ENCODE measurements at regions not wholly inside any gene's neighbourhood (a gene's known extent, or its start where the extent isn't known, plus 50 kb on each side); places are given as distances from the start of the nearest gene placed in this dataset.
A peak's percentile ranks its signal among the peaks of the same experiment; 100 is the strongest.

DNA sequence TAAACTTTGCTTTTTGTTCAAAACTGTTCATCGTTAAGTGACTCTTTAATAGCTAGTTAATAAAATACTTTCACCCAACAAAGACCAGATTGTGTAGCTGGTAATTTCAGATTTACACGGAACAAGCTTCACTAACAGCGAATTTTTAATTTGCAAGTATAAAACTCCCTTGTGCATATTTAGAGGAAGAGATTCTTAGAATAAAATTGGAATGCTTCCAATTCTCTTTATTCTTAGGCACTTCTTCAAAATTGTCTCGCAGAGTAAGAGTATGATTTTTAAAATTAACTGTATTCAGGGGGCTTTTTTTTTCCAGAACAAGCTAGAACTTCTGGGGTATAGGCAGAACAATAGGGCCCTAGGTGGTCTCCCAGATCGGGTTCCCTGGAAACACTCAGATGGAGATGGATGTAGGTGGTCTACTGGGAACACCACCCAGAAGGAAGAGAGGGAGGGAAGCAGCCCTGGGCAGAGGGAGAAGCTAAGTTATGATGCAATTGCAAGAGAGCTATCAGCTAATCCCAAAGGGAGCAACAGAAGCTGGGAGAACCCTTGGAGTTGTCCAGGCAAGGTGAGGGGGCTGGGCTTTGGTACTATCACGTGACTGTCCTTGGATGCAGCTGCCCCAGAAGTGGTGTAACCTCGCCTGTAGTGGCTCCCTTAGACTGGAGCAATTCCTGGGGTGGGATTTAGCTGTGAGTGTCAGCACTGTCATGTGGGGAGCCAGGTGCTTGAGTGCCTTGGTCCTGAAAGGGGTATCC is 151.7 kb upstream of the ASB18 start:
- ChIA-PET CTCF (ENCODE audit: low intra/inter-chr PET ratio, low total read pairs) (no interaction called here), POLR2A (no interaction called here)
- FAIRE-seq, result no peak
- Histone ChIP-seq H2AFZ (ENCODE audit: low read length) (no peak overlapping the region), H3K4me2 (ENCODE audit: low read depth, low read length) (no peak overlapping the region), H3K27ac (ENCODE audit: extremely low read length, insufficient read depth, low read length) (no peak overlapping the region), H3K9me3 (ENCODE audit: low read length) (no peaks in the 10 kb centered on the region), H3K27me3 (ENCODE audit: control insufficient read depth in 1 of 2, insufficient read depth in 2 of 2, low read length in 2 of 2) (peaks cover 2% of the 10 kb centered on the region in 2 experiments; a peak in 2 of 5 replicates), H3K9ac (ENCODE audit: insufficient read depth, low read depth, low read length) (no peak overlapping the region), H3K79me2 (ENCODE audit: insufficient read depth, low read length) (no peaks in the 10 kb centered on the region), H3K4me1 (ENCODE audit: insufficient read depth, low read length) (no peaks in the 10 kb centered on the region), H3K36me3 (replicated peaks in 1 of 2; ENCODE audit: control insufficient read depth in 1 of 2, insufficient read depth in 2 of 2, low read length in 2 of 2) (no peaks in the 10 kb centered on the region), H4K20me1 (ENCODE audit: insufficient read depth, low read length) (no peaks in the 10 kb centered on the region), H3K4me3 (replicated peaks in 1 of 3; ENCODE audit: insufficient read depth in 1 of 3, low read depth in 2 of 3, low read length in 3 of 3) (no peak overlapping the region)
- WGBS (ENCODE audit: low lambda C conversion rate), result under 1% methylated on average over 7 of the region's 7 CpGs
- ATAC-seq, result no peak
- TF ChIP-seq RAD51 (IDR thresholded peaks at IDR 0.05; ENCODE audit: borderline replicate concordance) (peak; percentile 76; the same call in 1 of the 2 replicates), PCBP2 (optimal IDR thresholded peaks at IDR 0.05; ENCODE audit: low read depth, low read length, poor library complexity, severe bottlenecking) (no peak), SMAD9 (CRISPR knock-in tag; IDR thresholded peaks at IDR 0.05) (no peak)
- TF ChIP-seq, protein P1, sequence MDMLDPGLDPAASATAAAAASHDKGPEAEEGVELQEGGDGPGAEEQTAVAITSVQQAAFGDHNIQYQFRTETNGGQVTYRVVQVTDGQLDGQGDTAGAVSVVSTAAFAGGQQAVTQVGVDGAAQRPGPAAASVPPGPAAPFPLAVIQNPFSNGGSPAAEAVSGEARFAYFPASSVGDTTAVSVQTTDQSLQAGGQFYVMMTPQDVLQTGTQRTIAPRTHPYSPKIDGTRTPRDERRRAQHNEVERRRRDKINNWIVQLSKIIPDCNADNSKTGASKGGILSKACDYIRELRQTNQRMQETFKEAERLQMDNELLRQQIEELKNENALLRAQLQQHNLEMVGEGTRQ (IDR thresholded peaks at IDR 0.05; ENCODE audit: low read depth, low read length), result peak; percentile 25; the same call in 1 of the 2 replicates
- TF ChIP-seq, protein P1 (CRISPR knock-in tag; IDR thresholded peaks at IDR 0.05; ENCODE audit: borderline replicate concordance), result no peak
- no TSS peak for BruUV-seq (replicated peaks)
- intact Hi-C loops (cut with micrococcal nuclease; ENCODE audit: unreplicated experiment) (no loop called here), in situ Hi-C loops (cut with HindIII; ENCODE audit: extremely low pct_ligation_motif_present, low pct_unique_long_range_greater_than_20kb) (no loop called here)
- no peak for DNase-seq (ENCODE audit: low spot score)

DNA sequence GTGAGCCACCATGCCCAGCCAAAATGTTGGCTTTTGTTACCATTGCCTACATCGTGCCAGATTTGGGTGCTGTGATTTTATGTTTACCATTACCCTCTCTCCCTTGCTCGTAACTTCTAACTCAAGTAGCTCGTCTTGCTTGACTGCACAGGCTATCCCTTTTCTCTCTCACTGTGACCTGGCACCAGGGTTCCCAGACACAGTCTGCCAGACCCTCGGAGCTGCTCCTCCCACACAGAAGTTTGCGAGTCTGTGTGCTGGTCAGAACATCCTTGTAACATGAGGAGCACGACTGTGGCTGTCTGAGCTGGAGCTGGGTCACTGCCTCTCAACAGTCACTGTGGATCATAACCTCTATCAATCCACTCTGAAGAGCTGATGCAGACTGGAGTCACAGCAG is 152.5 kb upstream of the ACKR3 start:
- no peak overlapping the region for H3K27ac ChIP-seq (ENCODE audit: extremely low read length, insufficient read depth, low read length)
- in situ Hi-C loops (cut with HindIII; ENCODE audit: extremely low pct_ligation_motif_present, low pct_unique_long_range_greater_than_20kb), result no loop called here
- H3K4me3 ChIP-seq (replicated peaks in 1 of 3; ENCODE audit: insufficient read depth in 1 of 3, low read depth in 2 of 3, low read length in 3 of 3), result no peak overlapping the region
- CTCF ChIA-PET (ENCODE audit: low intra/inter-chr PET ratio, low total read pairs), result no interaction called here
- FAIRE-seq (no peak), ATAC-seq (no peak), DNase-seq (ENCODE audit: low spot score) (no peak)
- no peak overlapping the region for H2AFZ ChIP-seq (ENCODE audit: low read length)
- no peaks in the 10 kb centered on the region for H3K36me3 ChIP-seq (replicated peaks in 1 of 2; ENCODE audit: control insufficient read depth in 1 of 2, insufficient read depth in 2 of 2, low read length in 2 of 2)
- H3K9me3 ChIP-seq (ENCODE audit: low read length), result no peaks in the 10 kb centered on the region
- H4K20me1 ChIP-seq (ENCODE audit: insufficient read depth, low read length), result no peaks in the 10 kb centered on the region
- POLR2A ChIA-PET, result no interaction called here
- no peak overlapping the region for H3K9ac ChIP-seq (ENCODE audit: insufficient read depth, low read depth, low read length)
- no peaks in the 10 kb centered on the region for H3K79me2 ChIP-seq (ENCODE audit: insufficient read depth, low read length)
- peaks cover 2% of the 10 kb centered on the region in 2 experiments; a peak in 2 of 5 replicates for H3K27me3 ChIP-seq (ENCODE audit: control insufficient read depth in 1 of 2, insufficient read depth in 2 of 2, low read length in 2 of 2)
- BruUV-seq (replicated peaks), result no TSS peak
- H3K4me2 ChIP-seq (ENCODE audit: low read depth, low read length), result no peak overlapping the region
- intact Hi-C loops (cut with micrococcal nuclease; ENCODE audit: unreplicated experiment), result no loop called here
- WGBS (ENCODE audit: low lambda C conversion rate), result 4% methylated on average over 6 of the region's 6 CpGs
- no peaks in the 10 kb centered on the region for H3K4me1 ChIP-seq (ENCODE audit: insufficient read depth, low read length)
- no peak for TF ChIP-seq ZNF615 (CRISPR knock-in tag; IDR thresholded peaks at IDR 0.05; ENCODE audit: borderline replicate concordance)
- TF ChIP-seq HNRNPL (IDR thresholded peaks at IDR 0.05; ENCODE audit: low read depth, low read length), result no peak
- TF ChIP-seq, protein P2, sequence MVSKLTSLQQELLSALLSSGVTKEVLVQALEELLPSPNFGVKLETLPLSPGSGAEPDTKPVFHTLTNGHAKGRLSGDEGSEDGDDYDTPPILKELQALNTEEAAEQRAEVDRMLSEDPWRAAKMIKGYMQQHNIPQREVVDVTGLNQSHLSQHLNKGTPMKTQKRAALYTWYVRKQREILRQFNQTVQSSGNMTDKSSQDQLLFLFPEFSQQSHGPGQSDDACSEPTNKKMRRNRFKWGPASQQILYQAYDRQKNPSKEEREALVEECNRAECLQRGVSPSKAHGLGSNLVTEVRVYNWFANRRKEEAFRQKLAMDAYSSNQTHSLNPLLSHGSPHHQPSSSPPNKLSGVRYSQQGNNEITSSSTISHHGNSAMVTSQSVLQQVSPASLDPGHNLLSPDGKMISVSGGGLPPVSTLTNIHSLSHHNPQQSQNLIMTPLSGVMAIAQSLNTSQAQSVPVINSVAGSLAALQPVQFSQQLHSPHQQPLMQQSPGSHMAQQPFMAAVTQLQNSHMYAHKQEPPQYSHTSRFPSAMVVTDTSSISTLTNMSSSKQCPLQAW (CRISPR knock-in tag; IDR thresholded peaks at IDR 0.05), result no peak
- no peak for TF ChIP-seq IKZF1 (IDR thresholded peaks at IDR 0.05)
